Tibial nerve (tissue), 3 donors: ENCODE measurements at regions not wholly inside any gene's neighbourhood (a gene's known extent, or its start where the extent isn't known, plus 50 kb on each side); places are given as distances from the start of the nearest gene placed in this dataset.

Source experiments
- CTCF ChIP-seq, 5 experiments: fragments of 200-600 bp in 3 of 5; fragments of 450-650 bp in 2 of 5; sonication (generic) in 3 of 5; IDR thresholded peaks; one replicate each; pipeline ENCODE4 v1.5.1; 2016 to 2019; ENCODE audit warnings: antibody characterized with exemption in 5 of 5, mild to moderate bottlenecking in 3 of 5, moderate library complexity in 2 of 5
- POLR2A ChIP-seq, 2 donors: fragments of 450-650 bp; IDR thresholded peaks; one replicate each; pipeline ENCODE4 v1.6.1; 2017; ENCODE audit warnings: antibody characterized with exemption in 2 of 2, mild to moderate bottlenecking in 2 of 2, moderate library complexity in 2 of 2

GRCh38 chr2:143907801-143908200, 612.1 kb downstream of the ZEB2 start:
- TF ChIP-seq CTCF (IDR thresholded peaks at IDR 0.05) = no peak
- no peak for TF ChIP-seq POLR2A (IDR thresholded peaks at IDR 0.05)
